ENCODE measurements at regions not wholly inside any gene's neighbourhood (a gene's known extent, or its start where the extent isn't known, plus 50 kb on each side); places are given as distances from the start of the nearest gene placed in this dataset.

DNA sequence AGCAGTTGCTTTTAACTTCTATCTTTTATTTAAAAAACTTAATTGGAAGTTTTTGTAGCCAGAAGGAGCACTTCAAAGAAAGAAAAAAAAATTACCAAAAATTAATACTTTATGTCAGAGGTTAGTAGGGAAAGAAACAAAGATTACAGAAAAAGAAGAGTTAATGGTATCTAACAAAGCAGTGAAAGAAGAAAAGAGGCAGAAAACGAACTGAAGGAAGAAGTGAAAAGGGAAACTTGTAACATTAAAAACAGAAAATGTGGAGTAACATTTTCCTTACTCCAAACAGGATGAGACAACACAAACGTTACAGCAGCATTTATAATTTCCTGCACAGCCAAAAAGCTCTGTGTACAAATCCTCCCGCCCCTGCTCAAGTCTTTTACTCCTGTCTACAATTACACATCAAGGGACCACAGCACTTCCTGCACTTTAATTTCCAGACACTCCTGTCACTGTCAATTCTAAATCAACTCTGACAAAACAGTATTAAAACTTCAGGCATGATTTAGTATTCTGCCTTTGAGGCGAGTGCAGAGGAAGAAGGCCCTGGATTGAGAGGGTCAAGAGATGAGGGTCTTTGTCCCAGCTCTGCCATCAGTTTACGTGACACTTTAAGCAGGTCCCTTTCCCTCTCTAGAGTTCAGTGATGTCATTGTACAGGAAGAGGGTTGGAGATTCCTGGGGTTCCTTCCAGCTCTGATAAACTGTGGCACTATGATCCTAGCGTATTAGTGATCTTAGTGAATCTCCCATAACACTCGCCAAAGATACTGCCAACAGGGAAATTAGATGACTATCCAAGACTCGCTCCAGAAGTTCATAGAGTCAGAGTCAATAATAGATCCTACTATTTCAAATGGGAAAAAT lies 53.2 kb upstream of the LSM14A start:
- no peak for DNase-seq (ENCODE audit: low read depth)

DNA sequence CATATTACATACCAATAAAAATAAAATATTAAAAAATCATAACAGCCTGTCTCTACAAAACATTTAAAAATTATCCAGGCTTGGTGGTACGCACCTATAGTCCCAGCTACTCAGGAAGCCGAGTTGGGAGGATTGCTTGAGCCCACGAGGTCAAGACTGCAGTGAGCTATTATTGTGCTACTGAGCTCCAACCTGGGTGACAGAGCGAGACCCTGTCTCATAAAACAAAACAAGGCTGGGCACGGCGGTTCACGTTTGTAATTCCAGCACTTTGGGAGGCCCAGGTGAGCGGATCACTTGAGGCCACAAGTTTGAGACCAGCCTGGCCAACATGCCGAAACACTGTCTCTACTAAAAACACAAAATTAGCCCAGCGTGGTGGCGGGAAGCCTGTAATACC lies 52.2 kb upstream of the LSM14A start:
- DNase-seq (ENCODE audit: low read depth), result no peak

DNA sequence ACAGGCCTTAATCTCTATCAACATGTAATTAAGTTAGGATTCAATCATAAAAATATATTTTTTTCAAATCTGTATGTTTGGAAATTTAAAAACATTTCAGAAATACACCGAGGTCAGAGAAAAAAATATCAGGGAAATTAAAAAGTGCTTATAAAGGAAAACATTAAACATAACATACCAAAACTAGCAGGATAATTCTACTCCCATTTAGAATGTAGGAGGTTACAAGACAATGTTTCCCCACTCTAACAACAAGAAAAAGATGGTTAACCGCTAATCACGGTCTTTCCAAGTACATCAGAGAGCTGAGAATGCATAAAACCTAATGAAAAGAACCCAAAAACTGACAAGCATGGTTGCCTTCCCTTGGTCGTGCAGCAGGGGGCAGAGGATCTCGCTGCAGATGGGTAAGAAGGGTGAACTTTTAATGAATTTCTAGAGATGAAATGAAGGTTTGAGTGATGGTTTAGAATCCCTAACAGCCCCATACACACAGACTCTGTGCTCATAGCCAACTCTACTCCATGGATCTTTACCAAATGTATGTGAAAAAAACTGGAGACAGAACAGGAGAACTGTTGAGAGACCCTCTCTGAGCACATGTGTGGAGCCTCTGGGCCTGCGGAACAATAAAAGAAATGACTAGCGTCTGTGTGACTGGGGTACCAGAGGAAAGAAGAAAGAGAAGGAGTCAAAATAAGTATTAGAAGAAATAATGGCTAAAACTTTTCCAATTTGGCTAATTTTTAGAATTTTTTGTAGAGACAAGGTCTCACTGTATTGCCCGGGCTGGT lies 51.3 kb upstream of the LSM14A start:
- peak; percentile 44 for DNase-seq (ENCODE audit: low read depth)

Data from fibroblast of gingiva (primary cell).